Lower lobe of right lung (tissue), 2 donors: ENCODE measurements at regions not wholly inside any gene's neighbourhood (a gene's known extent, or its start where the extent isn't known, plus 50 kb on each side); places are given as distances from the start of the nearest gene placed in this dataset.
A peak's percentile ranks its signal among the peaks of the same experiment; 100 is the strongest.

Source experiments
- ATAC-seq, 2 donors: fragments of 200-7000 bp; cut with Tn5 transposase; one replicate each; pipeline ENCODE4 v1.9.1; 2020 to 2022; ENCODE audit warnings: mild to moderate bottlenecking in 2 of 2, moderate library complexity in 2 of 2
- DNase-seq: peaks from one replicate; pipeline ENCODE4 v3.0.0-alpha.2; 2020
- H3K27ac ChIP-seq: fragments of 200-600 bp; one replicate; pipeline ENCODE4 v1.8.0; 2022
- H3K27me3 ChIP-seq: fragments of 200-600 bp; one replicate; pipeline ENCODE4 v1.8.0; 2022; ENCODE audit warnings: low read depth
- H3K36me3 ChIP-seq: fragments of 200-600 bp; one replicate; pipeline ENCODE4 v1.8.0; 2022; ENCODE audit warnings: mild to moderate bottlenecking
- H3K4me1 ChIP-seq: fragments of 200-600 bp; one replicate; pipeline ENCODE4 v1.8.0; 2022
- H3K4me3 ChIP-seq: fragments of 200-600 bp; one replicate; pipeline ENCODE4 v1.8.0; 2022; ENCODE audit warnings: mild to moderate bottlenecking
- H3K9me3 ChIP-seq: fragments of 200-600 bp; one replicate; pipeline ENCODE4 v1.8.0; 2022
- CTCF ChIP-seq: fragments of 200-600 bp; IDR thresholded peaks from one replicate; pipeline ENCODE4 v1.8.0; 2022; ENCODE audit warnings: antibody characterized with exemption, mild to moderate bottlenecking
- intact Hi-C: fragments of 100-400 bp; cut with DNase I; formaldehyde crosslinking; loops from one replicate; pipeline ENCODE4 v1.11.0; 2022
- donor health status: DM: no; HTN: yes; CAD: no; lungs with severe emphysema.

- no peaks in the 10 kb centered on the region for H3K9me3 ChIP-seq
- intact Hi-C loops = no loop called here
- no peak overlapping the region for H3K27ac ChIP-seq
- no peaks in the 10 kb centered on the region for H3K27me3 ChIP-seq
- ATAC-seq (no peak), DNase-seq (no peak)
- TF ChIP-seq CTCF = no peak
- no peaks in the 10 kb centered on the region for H3K36me3 ChIP-seq
- no peaks in the 10 kb centered on the region for H3K4me1 ChIP-seq
- H3K4me3 ChIP-seq = no peak overlapping the region
These were observed 251.5 kb downstream of the NSUN3 start for GRCh38 chr3:94314218-94314883.

DNA sequence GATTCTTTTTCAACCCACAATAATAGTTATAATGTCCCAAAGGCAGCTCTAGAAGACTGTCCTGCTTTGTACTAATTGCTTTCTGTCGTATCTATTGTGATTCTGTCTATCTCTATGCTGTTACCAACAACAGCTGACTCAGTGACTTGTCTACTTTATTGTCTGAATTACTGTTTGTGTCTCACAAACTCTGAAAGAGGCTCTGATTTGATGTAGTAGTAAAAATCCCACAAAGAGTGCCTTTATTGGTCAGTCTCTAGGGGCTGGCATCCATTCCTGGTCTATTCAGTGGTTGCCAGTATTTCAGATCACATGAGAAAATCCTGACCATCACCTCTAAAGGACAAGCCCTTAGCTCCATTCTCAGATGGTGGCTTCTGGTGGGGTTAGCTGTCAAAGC lies 254.2 kb downstream of the NSUN3 start:
- Histone ChIP-seq H3K9me3 (no peaks in the 10 kb centered on the region), H3K27ac (no peak overlapping the region), H3K27me3 (no peaks in the 10 kb centered on the region), H3K36me3 (no peaks in the 10 kb centered on the region), H3K4me3 (no peak overlapping the region), H3K4me1 (no peaks in the 10 kb centered on the region)
- intact Hi-C loops = no loop called here
- DNase-seq (no peak), ATAC-seq (no peak)
- TF ChIP-seq CTCF = no peak

- no peaks in the 10 kb centered on the region for H3K27me3 ChIP-seq
- no peak overlapping the region for H3K27ac ChIP-seq
- no peaks in the 10 kb centered on the region for H3K4me1 ChIP-seq
- no peaks in the 10 kb centered on the region for H3K36me3 ChIP-seq
- no peaks in the 10 kb centered on the region for H3K9me3 ChIP-seq
- TF ChIP-seq CTCF = no peak
- no peak overlapping the region for H3K4me3 ChIP-seq
- intact Hi-C loops = no loop called here
- no peak for DNase-seq
- ATAC-seq = no peak
These were observed 260.7 kb downstream of the NSUN3 start for GRCh38 chr3:94323596-94323995.

GRCh38 chr3:94331831-94332230 lies 269.0 kb downstream of the NSUN3 start:
- Histone ChIP-seq H3K4me1 (no peaks in the 10 kb centered on the region), H3K27me3 (no peaks in the 10 kb centered on the region), H3K27ac (no peak overlapping the region), H3K36me3 (no peaks in the 10 kb centered on the region), H3K4me3 (no peak overlapping the region), H3K9me3 (no peaks in the 10 kb centered on the region)
- intact Hi-C loops = no loop called here
- DNase-seq = no peak
- TF ChIP-seq CTCF = no peak
- ATAC-seq = no peak

- H3K36me3 ChIP-seq = no peaks in the 10 kb centered on the region
- intact Hi-C loops = no loop called here
- no peaks in the 10 kb centered on the region for H3K27me3 ChIP-seq
- no peaks in the 10 kb centered on the region for H3K9me3 ChIP-seq
- ATAC-seq = peak in 1 of 2 donors; percentile 77
- H3K4me1 ChIP-seq = no peaks in the 10 kb centered on the region
- peak; percentile 36 for TF ChIP-seq CTCF
- no peak for DNase-seq
- H3K4me3 ChIP-seq = no peak overlapping the region
- H3K27ac ChIP-seq = no peak overlapping the region
These were observed 273.3 kb downstream of the NSUN3 start for GRCh38 chr3:94336046-94336753.
